HG02938 (cell line): ENCODE measurements at regions not wholly inside any gene's neighbourhood (a gene's known extent, or its start where the extent isn't known, plus 50 kb on each side); places are given as distances from the start of the nearest gene placed in this dataset.
"Not testable (repeated sequence)": the region's sequence is repeated elsewhere in the genome, so short reads cannot be mapped to it uniquely, and the experiment has no call there.

ENCODE experiments used
- ATAC-seq: cut with Tn5 transposase; IDR thresholded peaks from one replicate; pipeline ENCODE4 v1.9.1; 2021; ENCODE audit warnings: mild to moderate bottlenecking, moderate library complexity; ENCODE audit not compliant: unreplicated experiment

DNA sequence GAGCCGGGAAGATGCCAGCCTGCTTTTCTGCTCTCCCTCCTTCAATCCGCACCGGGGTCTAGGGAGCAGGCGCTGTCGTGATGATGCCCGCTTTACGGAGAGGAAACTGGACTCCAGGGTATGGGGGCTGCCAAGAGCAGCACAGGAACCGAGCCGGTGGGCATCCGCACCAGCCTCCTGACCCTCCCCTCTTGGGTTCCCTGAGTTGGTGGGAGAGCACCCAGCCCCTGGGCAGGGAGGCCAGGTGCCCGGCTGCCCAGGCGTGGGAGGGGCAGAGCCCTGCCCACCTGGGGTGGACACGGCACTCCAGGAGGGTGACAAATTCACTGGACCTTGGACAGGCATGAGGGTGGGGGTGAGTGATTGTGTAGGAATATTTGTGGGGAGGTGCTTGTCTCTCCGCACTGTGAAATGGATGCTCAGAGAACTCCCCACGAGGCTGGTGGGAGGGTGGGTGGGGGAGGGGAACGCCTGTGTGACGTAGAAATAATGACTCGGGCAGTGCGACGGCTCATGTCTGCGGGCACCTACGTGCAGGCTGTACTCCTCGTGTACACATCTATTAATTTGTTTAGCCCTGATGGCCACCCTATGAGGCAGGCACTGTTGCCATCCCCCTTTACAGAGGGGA, 173.4 kb downstream of the BMP7 start:
- ATAC-seq: no peak

DNA sequence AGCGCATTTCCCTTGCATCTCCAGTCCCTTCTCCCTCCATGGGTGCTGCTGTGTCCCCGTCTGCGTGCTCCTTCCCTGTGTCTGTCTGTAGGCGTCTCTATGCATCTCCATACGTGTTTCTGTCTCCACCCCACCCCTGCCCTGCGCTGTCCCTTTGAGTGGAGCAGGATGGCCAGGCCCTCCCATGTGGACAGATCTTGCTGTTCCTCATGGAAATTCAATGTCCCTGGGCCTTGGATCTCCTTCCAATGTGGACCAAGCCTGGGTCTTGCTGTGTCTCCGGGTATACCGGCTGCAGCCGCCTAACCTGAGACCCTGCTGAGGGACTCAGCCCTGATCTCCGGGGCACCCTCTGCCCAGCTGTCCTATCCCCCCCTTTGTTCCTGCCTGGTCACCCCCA, 172.7 kb downstream of the BMP7 start:
- no peak for ATAC-seq

GRCh38 chr20:57094252-57094891, 172.1 kb downstream of the BMP7 start:
- ATAC-seq: no peak

DNA sequence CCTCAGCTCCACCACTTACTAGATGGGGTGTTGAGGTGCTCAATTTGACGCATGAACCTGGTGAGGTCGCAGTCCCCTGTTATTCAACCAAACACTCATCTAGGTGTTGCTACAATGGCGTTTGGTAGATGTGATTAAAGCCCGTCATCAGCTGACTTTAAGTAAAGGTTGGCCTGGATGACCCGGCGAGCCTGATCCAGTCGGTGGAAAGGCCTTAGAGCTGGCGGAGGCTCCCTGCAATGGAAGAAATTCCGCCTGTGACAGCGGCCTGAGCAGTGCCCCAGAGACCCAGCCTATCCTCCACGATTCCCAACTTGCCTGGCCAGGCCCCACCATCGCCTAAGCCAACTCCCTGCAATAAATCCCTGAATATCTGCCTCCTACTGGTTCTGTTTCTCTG, 171.4 kb downstream of the BMP7 start:
- ATAC-seq: no peak

DNA sequence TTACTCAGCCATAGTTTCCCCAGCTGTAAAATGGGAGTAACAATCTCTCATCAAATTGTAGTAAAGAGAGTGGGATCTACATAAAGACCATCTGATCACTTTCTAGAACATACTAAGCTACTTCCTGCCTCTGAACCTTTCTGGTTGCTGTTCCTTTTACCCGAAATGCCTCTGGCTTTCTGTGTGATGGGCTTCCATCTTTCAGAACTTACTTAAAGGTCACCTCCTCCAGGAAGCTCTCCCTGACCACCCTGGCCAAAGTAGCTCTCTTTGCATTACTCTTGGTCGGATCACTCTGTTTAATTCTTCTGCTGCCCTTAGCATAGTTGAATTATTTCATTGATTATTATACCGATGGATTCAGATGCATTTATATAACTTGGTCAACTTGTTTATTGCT, 171.0 kb downstream of the BMP7 start:
- no peak for ATAC-seq

DNA sequence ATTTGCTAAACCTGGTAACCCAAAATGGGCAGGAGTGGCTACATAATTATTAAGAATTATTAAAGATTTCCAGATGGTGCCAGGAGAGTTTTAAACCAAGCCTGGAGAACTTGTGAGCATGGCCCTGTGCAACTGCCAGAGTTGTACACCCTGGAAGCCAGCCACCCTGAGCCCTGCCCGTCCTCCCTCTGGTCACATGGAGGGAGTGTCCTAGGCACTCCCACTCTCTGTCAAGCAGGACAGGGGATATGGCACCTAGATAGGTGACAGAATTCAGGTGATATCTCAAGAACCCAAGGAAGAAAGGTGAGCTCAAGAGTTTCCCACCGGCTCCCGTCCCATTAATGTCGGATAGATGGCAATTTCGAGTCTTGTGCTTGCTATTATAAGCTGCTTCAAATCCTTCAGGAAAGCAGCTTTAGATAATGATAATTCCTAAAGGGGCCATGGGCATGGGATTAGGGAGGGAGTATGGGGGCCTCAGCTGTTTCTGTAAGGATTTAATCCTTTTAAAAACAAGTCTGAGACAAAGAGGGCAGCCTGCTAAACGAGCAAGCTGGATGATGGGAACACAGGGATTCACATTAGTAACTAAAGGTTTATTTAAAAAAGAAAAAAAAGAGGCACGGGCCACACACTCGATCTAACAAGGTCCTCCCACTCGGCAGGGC, 169.1 kb downstream of the BMP7 start:
- no peak for ATAC-seq

DNA sequence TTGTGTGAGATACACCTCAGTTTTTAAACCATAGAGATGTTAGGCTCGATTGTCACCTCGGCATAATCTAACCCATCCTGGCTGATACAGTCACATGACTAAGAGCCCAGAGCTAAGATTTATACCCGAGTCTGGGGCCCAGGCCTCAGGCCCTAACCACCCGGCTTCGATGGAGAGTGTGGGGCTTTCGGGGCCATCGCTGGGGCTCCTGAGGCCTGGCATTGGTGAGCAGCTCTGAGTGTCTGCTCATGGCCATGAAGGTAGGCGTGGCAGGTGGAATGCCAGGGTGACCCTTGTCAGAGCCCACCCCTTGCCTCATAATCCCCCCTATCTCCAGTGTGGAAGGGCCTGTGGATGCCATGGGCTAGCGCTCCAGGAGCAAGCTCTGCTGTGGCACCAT, 164.3 kb downstream of the BMP7 start:
- ATAC-seq: no peak

GRCh38 chr20:57102566-57102965, 163.9 kb downstream of the BMP7 start:
- no peak for ATAC-seq

- no peak for ATAC-seq
Measured at GRCh38 chr20:57103146-57103800, 163.2 kb downstream of the BMP7 start.

DNA sequence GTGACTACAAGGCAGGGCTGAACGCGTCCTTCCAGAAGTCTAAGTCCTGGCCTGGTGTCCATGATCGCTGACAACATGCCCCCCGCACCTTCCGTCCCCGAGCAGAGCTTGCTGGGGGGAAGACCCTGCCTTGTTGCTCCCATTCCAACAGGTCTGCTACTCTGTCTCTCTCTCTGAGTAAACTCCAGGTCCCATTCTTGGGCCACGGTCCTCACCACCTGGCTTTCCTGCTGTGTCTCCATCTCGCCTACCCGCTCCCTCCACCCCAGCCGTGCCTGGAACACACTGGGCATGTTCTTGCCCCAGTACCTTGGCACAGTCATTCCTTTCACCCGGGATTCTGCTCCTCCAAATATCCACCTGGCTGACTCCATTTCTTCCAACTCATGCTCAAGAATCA, 162.3 kb downstream of the BMP7 start:
- ATAC-seq: no peak

DNA sequence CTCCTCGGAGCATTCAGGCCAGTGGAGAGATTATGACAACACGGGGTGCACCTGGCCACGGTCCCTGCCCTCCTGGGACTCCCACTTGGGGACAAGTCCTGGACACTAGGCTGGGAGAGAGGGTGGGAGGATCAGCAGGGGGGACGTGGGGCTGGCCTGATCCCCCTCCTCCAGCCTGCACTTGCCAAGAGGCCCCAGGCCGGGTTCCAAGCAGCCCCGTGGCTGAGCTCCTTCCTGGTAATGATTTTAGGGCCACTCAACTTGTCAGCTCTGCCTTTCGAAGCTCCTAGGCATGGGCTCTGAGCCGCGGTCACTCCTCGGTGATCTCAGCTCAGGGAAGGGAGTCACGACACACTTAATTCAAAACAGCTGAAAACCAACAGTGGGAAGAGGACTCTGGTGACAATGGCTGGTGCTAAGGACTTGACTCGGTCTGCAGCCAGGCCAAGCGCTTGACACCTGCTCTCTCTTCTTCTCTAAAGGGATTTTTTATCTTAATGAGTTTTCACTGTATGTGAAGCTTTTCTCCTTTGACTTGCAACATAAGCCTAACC, 161.7 kb downstream of the BMP7 start:
- no peak for ATAC-seq

DNA sequence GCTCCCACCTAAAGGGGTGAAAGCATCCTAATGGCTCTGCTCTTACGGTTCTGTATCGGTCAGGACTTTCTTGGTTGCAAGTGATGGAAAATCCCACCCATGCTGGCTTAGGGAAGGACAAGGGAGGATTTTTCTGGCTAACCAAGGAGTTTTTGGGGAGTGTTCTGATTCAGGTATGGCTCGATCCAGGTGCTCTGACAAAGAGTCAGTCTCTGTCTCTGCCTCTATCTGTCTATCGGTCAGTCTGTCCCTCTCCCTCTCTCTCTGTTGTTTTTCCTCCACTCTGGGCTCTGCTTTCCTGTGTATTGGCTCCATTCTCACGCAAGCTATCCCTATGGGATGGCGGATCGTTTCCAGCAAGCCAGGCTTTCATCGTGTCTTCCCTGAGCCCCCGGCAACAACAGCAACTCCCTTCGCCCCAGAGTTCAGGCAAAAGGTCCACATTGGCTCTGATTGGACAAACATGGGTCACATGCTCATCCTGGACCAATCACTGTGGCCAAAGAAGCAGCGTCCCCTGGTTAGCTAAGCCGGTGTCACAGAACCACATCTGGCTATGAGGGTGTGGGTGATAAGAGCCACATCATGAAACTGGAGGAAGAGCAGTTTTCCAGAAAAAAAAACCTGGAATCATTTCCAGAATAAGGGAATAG, 160.3 kb downstream of the BMP7 start:
- no peak for ATAC-seq

GRCh38 chr20:57106692-57107091, 159.7 kb downstream of the BMP7 start:
- ATAC-seq: no peak

DNA sequence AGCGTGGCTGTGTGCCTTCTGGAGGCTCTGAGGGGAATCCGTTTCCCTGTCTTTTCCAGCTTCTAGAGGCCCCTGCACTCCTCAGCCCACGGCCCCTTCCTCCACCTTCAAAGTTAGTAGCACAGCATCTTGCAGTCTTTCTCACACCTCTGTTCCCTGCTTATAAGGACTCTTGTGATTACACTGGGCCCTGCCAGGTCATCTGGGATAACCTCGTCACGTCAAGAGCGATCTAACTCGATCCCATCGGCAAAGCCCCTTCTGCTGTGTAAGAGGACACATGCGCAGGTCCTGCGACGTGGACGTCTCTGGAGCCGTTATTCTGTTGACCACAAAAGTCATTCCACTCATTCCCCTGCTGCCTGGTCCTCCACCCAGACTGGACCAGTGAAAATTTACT, 159.2 kb downstream of the BMP7 start:
- no peak for ATAC-seq

- no peak for ATAC-seq
Measured at GRCh38 chr20:57108218-57108617, 158.2 kb downstream of the BMP7 start.

DNA sequence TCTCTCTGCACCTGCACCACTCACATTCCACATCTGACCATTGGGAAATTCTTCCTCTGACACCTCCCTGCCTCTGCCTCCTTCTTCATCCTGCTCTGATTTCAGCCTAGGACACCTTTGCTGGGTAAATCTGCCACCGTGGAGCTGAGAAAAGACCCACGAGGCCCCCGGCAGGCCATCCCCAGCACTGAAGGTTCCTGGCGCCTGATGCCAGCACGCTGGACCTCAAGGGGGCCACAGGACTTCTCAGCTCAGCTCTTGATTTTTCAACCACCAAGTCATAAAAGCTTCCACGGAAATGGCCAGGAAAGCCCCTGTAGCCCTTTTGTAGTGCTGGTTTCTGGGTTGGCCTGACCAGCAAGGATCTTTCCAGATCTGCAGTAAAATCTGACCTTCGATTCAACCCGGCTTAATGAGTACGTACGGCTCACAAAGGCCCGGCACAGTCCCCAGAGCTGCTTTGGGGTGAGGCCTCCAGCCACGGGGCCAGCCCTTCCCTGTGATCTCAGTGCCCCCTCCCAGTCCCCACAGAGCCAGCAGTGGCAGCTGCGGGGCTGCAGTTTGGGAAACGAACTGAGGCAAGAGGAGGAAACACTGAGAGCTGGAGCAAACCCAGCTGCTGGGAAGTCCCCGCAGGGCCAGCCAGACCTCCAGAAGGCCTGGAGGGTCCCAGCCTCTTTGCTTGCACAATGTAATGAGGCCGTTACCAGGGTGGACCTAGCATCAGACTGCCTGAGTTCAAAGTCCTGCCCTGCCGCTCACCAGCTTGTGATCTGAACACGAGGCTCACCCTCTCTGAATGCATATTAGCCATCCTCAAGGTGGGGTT, 157.5 kb downstream of the BMP7 start:
- no peak for ATAC-seq

DNA sequence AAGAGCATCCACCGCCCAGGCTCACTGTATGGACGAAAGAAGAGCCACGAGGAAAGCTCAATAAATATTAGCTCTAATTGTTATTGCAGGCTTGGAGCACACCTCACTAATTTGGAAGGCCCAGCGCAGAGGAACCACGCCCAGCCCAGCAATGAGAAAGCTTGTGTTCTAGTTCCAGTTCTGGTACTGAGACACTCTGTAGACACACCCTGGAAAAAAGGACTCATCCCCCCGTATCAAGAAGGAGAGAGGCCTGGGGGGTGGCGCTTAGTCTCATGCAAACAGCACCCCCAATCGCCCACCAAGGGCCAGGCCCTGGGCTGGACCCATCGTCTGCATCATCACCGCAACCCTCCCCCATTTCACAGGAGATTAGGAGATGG, 156.9 kb downstream of the BMP7 start:
- no peak for ATAC-seq

- not testable (repeated sequence) for ATAC-seq
Measured at GRCh38 chr20:57110121-57111027, 156.1 kb downstream of the BMP7 start.

GRCh38 chr20:57111028-57111373, 155.4 kb downstream of the BMP7 start:
- ATAC-seq: no peak
